SIG-M5 treated with dmso at 0.1 percent for 504 hours (cell line): ENCODE measurements at regions not wholly inside any gene's neighbourhood (a gene's known extent, or its start where the extent isn't known, plus 50 kb on each side); places are given as distances from the start of the nearest gene placed in this dataset.
"Not testable (repeated sequence)": the region's sequence is repeated elsewhere in the genome, so short reads cannot be mapped to it uniquely, and the experiment has no call there.

Source experiments
- DNase-seq: peaks from one replicate; lab custom pipeline; 2025; ENCODE audit not compliant: unreplicated experiment; lab: John Stamatoyannopoulos, UW

DNA sequence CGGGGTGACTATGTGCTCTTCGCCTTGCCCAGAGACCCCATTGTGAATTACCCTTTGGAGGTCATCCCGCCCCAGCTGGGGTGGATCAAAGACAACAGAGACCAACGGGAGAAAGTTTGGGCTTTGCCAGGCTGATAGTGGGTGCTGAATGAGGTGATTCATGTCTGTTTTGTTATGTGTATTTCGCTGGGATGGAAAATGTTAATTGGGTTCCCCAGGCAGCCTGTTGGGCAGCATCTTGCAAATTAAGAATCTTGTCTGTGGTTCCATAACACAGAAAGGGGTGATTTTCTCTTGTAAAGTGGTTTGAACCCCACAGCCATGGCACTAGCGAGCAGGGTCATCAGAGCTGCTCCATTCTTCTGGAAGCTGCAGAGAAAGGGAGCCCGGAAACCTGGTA lies 63.1 kb upstream of the UNC93A start:
- no peak for DNase-seq

GRCh38 chr6:167229586-167229985 lies 61.5 kb upstream of the UNC93A start:
- DNase-seq: no peak

GRCh38 chr6:167230288-167230687 lies 60.8 kb upstream of the UNC93A start:
- no peak for DNase-seq

DNA sequence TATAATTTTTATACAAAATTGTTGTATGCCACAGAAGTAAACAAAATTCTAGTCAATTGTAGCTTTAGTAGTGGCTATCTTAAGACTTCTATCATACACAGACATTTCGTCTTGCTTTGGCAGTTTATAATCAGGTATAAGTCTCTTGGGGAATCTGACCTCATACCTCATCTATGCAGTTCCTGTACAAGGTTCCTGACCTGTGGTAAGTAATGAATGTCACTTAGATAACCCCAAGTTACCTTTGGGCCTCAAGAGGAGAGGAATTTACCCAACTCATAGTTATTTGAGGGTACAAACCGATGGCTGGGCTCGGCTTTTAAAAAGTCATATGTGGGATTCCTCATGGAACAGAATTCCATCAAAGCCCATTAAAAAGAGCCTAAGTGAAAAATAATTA lies 58.8 kb upstream of the UNC93A start:
- DNase-seq: no peak

- no peak for DNase-seq
Measured at GRCh38 chr6:167233490-167233889, 57.6 kb upstream of the UNC93A start.

DNA sequence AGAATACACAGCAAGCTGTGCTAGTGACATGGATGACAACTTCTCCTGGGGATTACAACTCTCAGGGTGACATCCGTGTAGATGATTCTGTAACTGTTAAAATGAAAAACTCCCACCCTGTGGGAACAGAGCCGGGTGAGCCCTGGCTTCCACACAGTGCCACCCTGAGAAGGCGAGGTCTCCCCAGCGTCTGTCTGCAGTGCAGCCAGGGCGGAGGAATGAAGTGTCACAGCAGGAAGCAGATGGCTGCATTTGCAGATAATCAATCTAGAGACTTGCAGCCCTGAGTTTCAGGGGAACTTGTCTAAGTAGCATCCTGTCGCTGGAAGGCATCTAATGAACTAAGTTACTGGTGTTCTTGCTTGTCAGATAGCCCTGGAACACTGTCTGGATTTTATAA lies 56.5 kb upstream of the UNC93A start:
- not testable (repeated sequence) for DNase-seq

GRCh38 chr6:167235005-167235404 lies 56.1 kb upstream of the UNC93A start:
- no peak for DNase-seq

DNA sequence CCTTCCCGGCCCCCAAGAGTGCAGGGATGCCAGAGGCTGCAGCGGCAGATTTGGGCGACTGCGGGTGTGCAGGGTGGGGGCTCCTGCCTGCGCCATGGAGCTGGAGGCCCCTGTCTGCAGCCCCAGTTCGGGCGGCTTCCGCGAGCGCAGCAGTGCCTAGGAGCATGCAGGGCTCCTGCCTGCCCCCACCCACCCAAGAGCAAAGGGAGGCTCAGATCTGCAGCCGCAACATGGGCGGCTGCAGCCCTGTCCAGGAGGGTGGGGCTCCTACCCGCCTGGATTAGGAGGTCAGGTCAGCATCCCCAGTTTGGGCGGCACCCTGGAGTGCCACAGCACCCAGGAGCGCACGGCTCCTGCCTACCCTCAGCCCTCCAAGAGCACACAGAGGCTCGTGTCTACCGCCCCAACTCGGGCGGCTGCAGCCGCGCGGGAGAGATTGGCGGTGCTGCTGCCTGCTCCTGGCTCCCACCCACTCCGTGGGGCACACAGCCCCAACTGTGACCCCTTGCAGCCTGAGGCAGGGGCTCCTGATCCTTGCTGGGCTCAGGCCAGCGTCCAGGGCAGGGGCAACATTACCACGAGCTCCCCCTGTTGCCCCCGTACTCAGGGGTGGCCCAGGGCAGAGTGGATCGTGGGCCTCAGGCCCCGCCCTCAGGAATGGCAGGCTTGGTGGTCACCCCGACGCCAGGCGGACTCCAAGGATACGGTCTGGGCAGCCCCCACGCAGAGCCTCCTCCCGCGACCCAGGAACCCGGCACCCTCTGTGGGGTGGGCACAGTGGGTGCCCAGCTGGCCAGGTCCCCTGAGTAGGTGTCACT lies 55.5 kb upstream of the UNC93A start:
- DNase-seq: no peak

GRCh38 chr6:167236239-167236571 lies 54.9 kb upstream of the UNC93A start:
- no peak for DNase-seq

DNA sequence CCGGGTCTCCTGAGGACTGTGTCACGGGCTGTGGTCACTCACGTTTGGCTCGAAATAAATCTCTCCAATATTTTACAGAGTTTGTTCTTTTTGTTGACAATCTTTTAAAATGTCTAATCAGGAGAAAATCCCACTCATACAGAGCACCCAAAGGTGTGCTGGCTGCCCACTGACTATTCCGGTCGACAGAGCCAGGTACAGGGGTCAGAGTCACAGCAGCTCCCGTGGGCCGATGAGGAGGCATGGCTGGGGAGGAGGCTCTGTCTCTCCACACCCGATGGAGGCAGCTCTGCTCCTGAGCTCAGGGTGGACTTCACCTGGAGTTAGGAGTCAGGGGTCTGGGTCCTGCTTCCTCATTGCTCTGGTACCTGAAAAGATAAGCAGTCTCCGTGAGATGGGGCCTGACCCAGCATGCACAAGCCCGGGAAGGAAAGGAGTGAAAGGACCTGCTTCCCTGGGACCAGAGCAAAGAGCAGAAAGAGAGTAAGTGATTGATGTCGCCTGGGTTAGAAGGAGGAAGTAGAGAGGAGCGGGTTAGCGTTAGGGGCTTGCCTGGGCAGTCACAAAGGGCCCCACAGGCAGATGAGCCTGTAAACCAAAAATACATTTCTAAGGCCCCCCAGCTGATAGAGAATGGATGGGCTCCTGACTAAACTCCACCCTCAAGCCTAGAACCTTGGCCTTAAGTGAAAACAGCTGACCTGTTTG lies 53.5 kb upstream of the UNC93A start:
- DNase-seq: peak; percentile 10

- DNase-seq: no peak
Measured at GRCh38 chr6:167238146-167238693, 52.9 kb upstream of the UNC93A start.

GRCh38 chr6:167238694-167239467 lies 52.2 kb upstream of the UNC93A start:
- no peak for DNase-seq

DNA sequence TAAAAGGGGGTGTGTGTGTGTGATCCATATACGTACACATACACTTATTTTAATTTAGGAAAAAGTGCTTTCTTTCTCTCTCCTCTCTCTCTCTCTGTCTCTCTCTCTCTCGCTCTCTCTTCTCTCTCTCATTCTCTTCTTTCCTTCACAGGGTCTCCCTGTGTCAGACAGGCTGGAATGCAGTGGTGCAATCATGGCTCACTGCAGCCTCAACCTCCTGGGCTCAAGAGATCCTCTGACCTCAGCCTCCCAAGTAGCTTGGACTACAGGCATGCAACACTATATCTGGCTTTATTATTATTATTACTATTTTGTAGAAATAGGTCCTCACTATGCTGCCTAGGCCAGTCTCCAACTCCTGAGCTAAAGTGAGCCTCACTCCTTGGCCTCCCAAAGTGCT lies 51.6 kb upstream of the UNC93A start:
- DNase-seq: not testable (repeated sequence)

GRCh38 chr6:167240034-167240541 lies 51.0 kb upstream of the UNC93A start:
- no peak for DNase-seq
